BLaER1 treated with 17β-estradiol and CSF1 and Interleukin-3, amounts not matched to agents 10 nM and 100 nM (cell line): ENCODE measurements at regions not wholly inside any gene's neighbourhood (a gene's known extent, or its start where the extent isn't known, plus 50 kb on each side); places are given as distances from the start of the nearest gene placed in this dataset.

Experiments used
- H3K27ac ChIP-seq, 11 experiments: shearing (Covaris generic); formaldehyde crosslinking; 2 replicates each; pipeline ENCODE4 v1.8.1; 2022
- H3K27me3 ChIP-seq, 11 experiments: shearing (Covaris generic); formaldehyde crosslinking; 2 replicates each; pipeline ENCODE4 v1.8.1; 2022
- H3K36me3 ChIP-seq, 11 experiments: shearing (Covaris generic); formaldehyde crosslinking; 2 replicates each; pipeline ENCODE4 v1.8.1; 2022
- H3K4me1 ChIP-seq, 10 experiments: shearing (Covaris generic); formaldehyde crosslinking; 2 replicates each; pipeline ENCODE4 v1.8.1; 2022
- H3K4me2 ChIP-seq, 11 experiments: shearing (Covaris generic); formaldehyde crosslinking; 2 replicates each; pipeline ENCODE4 v1.8.1; 2022
- H3K4me3 ChIP-seq, 10 experiments: shearing (Covaris generic); formaldehyde crosslinking; 2 replicates each; pipeline ENCODE4 v1.8.1; 2022
- H3K9ac ChIP-seq, 11 experiments: shearing (Covaris generic); formaldehyde crosslinking; 2 replicates each; pipeline ENCODE4 v1.8.1; 2022
- H3K9me3 ChIP-seq, 11 experiments: shearing (Covaris generic); formaldehyde crosslinking; replicated peaks in 1 of 11; 2 replicates each; pipeline ENCODE4 v1.8.1; 2022
- H4K20me1 ChIP-seq, 11 experiments: shearing (Covaris generic); formaldehyde crosslinking; 2 replicates each; pipeline ENCODE4 v1.8.1; 2022
- Cebpa-rat ChIP-seq, 11 experiments: shearing (Covaris generic); IDR thresholded peaks; 2 replicates each; pipeline ENCODE4 v1.8.1; 2022

DNA sequence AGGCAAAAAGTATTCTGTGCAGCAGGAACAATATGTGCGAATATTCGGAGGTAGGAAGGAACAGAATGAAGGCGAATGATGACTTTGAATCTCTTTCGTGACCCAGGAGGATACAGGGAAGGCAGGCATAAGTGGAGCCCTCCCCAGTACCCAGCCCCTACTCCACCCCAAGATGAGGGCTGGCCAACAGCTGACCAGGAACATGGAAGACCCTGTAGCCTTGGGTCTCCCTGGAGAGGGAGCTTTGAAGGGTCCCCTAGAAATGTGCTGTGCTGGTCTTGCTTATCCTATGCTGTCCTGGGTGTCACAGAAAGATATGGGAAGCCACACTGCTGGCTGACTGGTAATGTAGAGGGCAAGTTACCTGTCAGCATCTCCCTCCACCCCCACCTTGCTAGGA lies 113.7 kb upstream of the NCAM1 start:
- Histone ChIP-seq H4K20me1 (no peaks in the 10 kb centered on the region), H3K4me3 (no peak overlapping the region), H3K9me3 (no peaks in the 10 kb centered on the region), H3K4me1 (no peaks in the 10 kb centered on the region), H3K4me2 (no peak overlapping the region), H3K36me3 (no peaks in the 10 kb centered on the region), H3K9ac (no peak overlapping the region), H3K27me3 (no peaks in the 10 kb centered on the region), H3K27ac (no peak overlapping the region)
- no peak for TF ChIP-seq Cebpa-rat (IDR thresholded peaks at IDR 0.05)

DNA sequence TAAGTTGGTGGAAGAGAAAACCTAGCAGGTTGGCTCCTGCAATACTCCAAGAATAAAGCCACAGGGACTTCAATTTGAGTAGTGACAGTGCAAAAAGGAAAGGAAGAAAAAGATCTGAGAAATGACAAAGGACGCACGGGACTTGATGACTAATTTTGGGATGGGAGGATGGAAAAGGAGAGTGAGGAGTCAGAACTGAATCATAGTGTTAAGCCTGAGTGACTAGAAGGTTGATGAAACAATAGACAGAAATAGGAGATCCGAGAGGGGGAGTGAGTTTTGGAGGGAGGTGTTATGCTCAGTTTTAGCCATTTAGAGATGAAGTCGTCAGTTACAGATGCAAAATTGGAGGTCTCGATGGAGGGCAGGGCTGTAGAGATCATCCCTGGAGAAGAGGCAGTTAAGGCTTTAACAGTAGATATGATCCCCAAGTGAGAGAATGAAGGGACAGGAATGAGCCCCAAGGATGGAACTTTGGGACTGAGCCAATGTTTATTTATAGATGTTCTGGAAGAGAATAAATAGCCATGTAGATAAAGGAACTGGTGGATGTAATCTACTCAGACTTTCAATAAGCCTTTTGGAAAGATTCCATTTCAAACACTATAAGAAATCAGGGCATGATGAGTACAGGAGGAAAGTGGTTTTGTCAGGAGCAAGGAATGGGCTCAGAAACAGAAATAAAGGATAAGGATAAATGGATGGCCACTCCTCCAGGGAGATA lies 108.9 kb upstream of the NCAM1 start:
- H3K9me3 ChIP-seq = no peaks in the 10 kb centered on the region
- no peaks in the 10 kb centered on the region for H3K27me3 ChIP-seq
- H3K36me3 ChIP-seq = no peaks in the 10 kb centered on the region
- no peak for TF ChIP-seq Cebpa-rat (IDR thresholded peaks at IDR 0.05)
- H4K20me1 ChIP-seq = no peaks in the 10 kb centered on the region
- no peak overlapping the region for H3K4me3 ChIP-seq
- H3K27ac ChIP-seq = no peak overlapping the region
- no peak overlapping the region for H3K9ac ChIP-seq
- no peaks in the 10 kb centered on the region for H3K4me1 ChIP-seq
- no peak overlapping the region for H3K4me2 ChIP-seq

DNA sequence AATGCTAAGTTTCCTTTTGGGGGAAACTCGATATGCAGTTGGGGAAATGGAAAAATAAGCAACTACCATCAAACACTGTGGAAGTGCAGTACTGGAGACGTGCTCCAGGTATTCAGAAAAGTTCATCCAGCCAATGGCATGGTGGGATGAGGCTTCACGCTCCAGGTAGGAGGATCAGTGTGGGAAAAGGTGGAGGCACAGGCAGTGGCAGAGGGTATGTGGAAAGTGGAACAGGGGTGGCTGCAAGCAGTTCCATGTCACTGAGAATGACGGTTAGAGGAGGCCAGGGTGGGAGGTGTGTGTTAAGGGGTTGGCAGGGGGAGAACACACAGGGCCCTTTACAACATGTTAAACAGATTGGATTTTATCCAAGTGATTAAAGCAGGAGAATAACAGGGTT lies 105.1 kb upstream of the NCAM1 start:
- H3K27ac ChIP-seq = no peak overlapping the region
- no peak overlapping the region for H3K4me3 ChIP-seq
- H3K36me3 ChIP-seq = no peaks in the 10 kb centered on the region
- H3K9me3 ChIP-seq = peaks cover 12 to 18% (median 16%) of the 10 kb centered on the region in 11 experiments
- H4K20me1 ChIP-seq = no peaks in the 10 kb centered on the region
- no peak overlapping the region for H3K4me2 ChIP-seq
- no peak overlapping the region for H3K9ac ChIP-seq
- no peaks in the 10 kb centered on the region for H3K27me3 ChIP-seq
- no peak for TF ChIP-seq Cebpa-rat (IDR thresholded peaks at IDR 0.05)
- no peaks in the 10 kb centered on the region for H3K4me1 ChIP-seq

DNA sequence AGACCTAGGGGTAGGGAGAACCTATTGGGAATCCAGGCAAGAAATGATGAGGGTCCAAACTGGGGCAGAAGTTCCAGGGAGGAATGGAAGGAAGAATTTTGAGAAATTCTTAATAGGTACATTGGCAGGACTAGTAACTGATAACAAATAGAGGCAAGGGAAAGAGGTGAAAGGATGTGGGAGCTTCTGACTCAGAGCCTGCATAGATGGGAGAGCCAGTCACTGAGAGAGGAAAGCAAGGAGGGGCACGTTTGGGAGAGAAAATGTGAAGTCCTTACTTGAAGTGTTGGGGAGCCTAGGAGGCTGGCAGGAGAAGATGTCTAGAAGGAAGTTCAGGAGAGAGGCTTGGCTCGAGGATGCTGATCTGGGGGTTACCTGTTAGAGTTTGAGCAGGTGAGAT lies 104.6 kb upstream of the NCAM1 start:
- H3K27ac ChIP-seq = no peak overlapping the region
- no peaks in the 10 kb centered on the region for H3K27me3 ChIP-seq
- no peak overlapping the region for H3K9ac ChIP-seq
- no peak overlapping the region for H3K4me3 ChIP-seq
- H3K9me3 ChIP-seq = peaks cover 12 to 22% (median 20%) of the 10 kb centered on the region in 11 experiments
- no peaks in the 10 kb centered on the region for H4K20me1 ChIP-seq
- H3K4me1 ChIP-seq = no peaks in the 10 kb centered on the region
- no peak overlapping the region for H3K4me2 ChIP-seq
- H3K36me3 ChIP-seq = no peaks in the 10 kb centered on the region
- no peak for TF ChIP-seq Cebpa-rat (IDR thresholded peaks at IDR 0.05)

DNA sequence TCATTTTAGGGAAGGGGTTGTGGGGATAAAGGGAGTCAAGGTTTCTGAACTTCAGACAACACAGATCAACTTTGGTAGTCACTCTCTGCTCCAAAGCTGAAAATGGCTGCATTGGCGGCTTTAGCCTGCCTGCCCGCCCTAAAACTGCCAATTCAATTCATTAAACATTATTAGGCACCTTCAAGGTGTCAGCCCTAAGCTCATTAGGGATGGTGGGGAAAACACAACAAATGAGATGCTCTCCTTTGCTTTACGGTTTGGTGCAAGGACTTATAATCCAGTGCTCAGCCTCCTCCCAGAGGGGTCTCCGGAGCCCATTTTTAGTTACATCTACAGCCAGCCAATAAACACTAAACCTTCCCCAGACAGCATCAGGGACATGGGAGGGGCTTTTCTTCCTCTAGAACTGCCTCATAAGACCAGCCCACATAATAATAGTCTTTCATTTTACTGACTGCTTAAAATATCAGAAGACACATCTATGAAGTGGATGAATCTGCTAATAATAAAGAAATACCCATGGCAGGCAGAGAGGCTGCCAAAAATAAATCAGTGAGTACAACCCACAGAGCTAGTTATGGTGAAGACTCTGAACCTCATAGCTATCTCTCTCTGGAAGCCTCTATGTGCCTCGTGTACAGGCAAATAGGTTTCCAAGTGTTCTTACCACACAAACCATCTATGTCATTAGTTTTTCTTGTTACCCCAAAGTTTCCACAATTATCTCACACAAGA lies 102.8 kb upstream of the NCAM1 start:
- Histone ChIP-seq H3K4me1 (no peaks in the 10 kb centered on the region), H3K9me3 (peaks cover 23 to 38% (median 34%) of the 10 kb centered on the region in 11 experiments), H3K36me3 (no peaks in the 10 kb centered on the region), H3K27me3 (no peaks in the 10 kb centered on the region), H3K4me3 (no peak overlapping the region), H4K20me1 (no peaks in the 10 kb centered on the region), H3K9ac (no peak overlapping the region), H3K4me2 (no peak overlapping the region), H3K27ac (no peak overlapping the region)
- no peak for TF ChIP-seq Cebpa-rat (IDR thresholded peaks at IDR 0.05)

DNA sequence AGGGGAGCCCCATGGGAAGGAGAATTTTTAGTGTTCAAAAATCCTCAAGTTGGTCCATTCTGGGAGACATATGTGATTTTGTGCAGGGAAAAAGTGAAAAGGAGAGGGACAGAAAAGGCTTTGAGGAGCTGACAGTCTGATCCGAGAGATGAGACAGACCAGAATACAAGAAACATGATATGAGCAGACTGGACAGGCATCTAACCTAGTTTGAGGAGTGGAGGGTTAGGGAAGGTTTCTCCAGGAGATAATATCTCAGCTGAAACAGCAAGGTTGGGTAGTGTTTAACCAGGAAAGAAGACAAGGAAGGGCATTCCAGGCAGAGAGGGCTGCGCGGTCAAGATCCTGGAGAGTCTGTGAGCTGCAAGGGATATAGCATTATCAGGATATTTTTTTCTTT lies 101.4 kb upstream of the NCAM1 start:
- Histone ChIP-seq H3K27me3 (no peaks in the 10 kb centered on the region), H3K4me2 (no peak overlapping the region), H3K4me1 (no peaks in the 10 kb centered on the region), H3K27ac (no peak overlapping the region), H3K9ac (no peak overlapping the region), H3K36me3 (no peaks in the 10 kb centered on the region), H4K20me1 (no peaks in the 10 kb centered on the region), H3K9me3 (peaks cover 23 to 38% (median 34%) of the 10 kb centered on the region in 11 experiments), H3K4me3 (no peak overlapping the region)
- no peak for TF ChIP-seq Cebpa-rat (IDR thresholded peaks at IDR 0.05)

DNA sequence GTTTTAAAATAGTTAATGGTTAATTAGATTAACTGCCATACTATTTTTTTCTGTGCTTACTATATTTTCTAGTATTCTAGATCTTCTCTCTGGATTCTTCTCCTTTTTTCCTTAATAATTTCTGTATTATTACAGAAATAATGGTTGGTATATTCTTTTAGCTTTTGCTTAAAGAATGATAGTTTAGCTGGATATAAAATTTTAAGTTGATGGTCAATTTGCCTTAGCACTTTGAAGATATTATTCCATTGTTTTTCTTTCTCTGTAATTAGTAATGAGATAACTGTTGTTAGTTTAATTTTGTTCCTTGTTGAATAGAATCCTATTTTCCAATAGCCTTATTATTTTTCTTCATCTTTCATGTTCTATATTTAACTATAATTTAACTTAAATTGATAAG lies 99.9 kb upstream of the NCAM1 start:
- H3K4me2 ChIP-seq = no peak overlapping the region
- no peaks in the 10 kb centered on the region for H3K27me3 ChIP-seq
- TF ChIP-seq Cebpa-rat (IDR thresholded peaks at IDR 0.05) = no peak
- no peaks in the 10 kb centered on the region for H4K20me1 ChIP-seq
- H3K9ac ChIP-seq = no peak overlapping the region
- peaks cover 23 to 38% (median 34%) of the 10 kb centered on the region in 11 experiments for H3K9me3 ChIP-seq
- H3K36me3 ChIP-seq = no peaks in the 10 kb centered on the region
- no peaks in the 10 kb centered on the region for H3K4me1 ChIP-seq
- no peak overlapping the region for H3K27ac ChIP-seq
- no peak overlapping the region for H3K4me3 ChIP-seq

DNA sequence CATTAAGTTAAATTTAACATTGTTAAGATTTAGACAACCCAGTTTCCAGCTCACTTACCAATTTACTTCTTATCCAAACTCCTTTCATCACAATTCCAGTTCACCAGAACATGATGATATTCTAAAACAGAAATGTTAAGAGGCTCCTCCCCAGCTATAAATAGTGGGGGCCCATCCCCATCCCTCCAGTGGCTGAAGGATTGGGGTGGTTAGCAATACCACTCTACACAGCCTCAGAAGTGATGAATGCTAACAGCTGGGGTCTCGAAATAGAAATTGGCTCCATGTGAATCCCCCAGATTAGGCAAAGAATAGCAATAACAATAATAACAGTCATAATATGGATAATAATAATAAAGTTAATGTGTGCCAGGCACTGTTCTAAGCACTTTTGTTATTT lies 97.9 kb upstream of the NCAM1 start:
- Histone ChIP-seq H3K4me2 (no peak overlapping the region), H3K9ac (no peak overlapping the region), H4K20me1 (no peaks in the 10 kb centered on the region), H3K36me3 (no peaks in the 10 kb centered on the region), H3K4me1 (no peaks in the 10 kb centered on the region), H3K27me3 (no peaks in the 10 kb centered on the region), H3K4me3 (no peak overlapping the region), H3K27ac (no peak overlapping the region), H3K9me3 (peaks cover 23 to 38% (median 34%) of the 10 kb centered on the region in 11 experiments)
- no peak for TF ChIP-seq Cebpa-rat (IDR thresholded peaks at IDR 0.05)

DNA sequence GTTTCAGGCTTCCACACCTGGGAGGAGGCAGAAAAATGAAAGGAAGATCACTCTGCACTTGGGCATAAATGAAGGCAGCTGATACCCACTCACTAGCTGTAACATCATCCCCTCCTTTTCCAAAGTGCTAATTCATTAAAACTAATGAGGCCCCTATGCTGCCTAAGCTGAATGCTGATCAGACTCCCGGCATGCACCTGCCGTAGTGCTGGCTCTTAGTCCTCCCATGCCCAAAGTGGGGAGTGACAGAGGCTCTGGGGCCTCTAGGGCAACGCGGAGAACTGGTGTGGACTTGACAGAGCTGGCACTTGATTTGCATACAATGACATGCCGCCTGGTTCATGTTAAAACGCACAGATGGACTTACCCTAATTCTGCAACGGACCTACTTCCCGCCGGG lies 96.5 kb upstream of the NCAM1 start:
- Histone ChIP-seq H3K4me3 (no peak overlapping the region), H3K9ac (no peak overlapping the region), H3K27me3 (no peaks in the 10 kb centered on the region), H4K20me1 (no peaks in the 10 kb centered on the region), H3K4me1 (no peaks in the 10 kb centered on the region), H3K4me2 (no peak overlapping the region), H3K36me3 (no peaks in the 10 kb centered on the region), H3K27ac (no peak overlapping the region), H3K9me3 (peaks cover 21 to 36% (median 32%) of the 10 kb centered on the region in 11 experiments)
- TF ChIP-seq Cebpa-rat (IDR thresholded peaks at IDR 0.05) = no peak
